HFFc6 (cell line): ENCODE measurements at regions not wholly inside any gene's neighbourhood (a gene's known extent, or its start where the extent isn't known, plus 50 kb on each side); places are given as distances from the start of the nearest gene placed in this dataset.

ENCODE experiments used
- DNase-seq: peaks from one replicate; pipeline ENCODE4 v3.0.0-alpha.2; 2018
- H3K27ac Mint-ChIP-seq: 2 replicates; pipeline ENCODE4 v1.8.0; 2020; ENCODE audit warnings: mild to moderate bottlenecking, mixed read lengths
- H3K27me3 Mint-ChIP-seq: 2 replicates; pipeline ENCODE4 v1.8.0; 2021; ENCODE audit warnings: mild to moderate bottlenecking, moderate library complexity, mixed read lengths; ENCODE audit not compliant: insufficient read depth
- H3K36me3 Mint-ChIP-seq: 2 replicates; pipeline ENCODE4 v1.8.0; 2021; ENCODE audit warnings: low read depth, mixed read lengths
- H3K4me1 Mint-ChIP-seq: 2 replicates; pipeline ENCODE4 v1.8.0; 2020; ENCODE audit warnings: low read depth, mixed read lengths
- H3K4me3 Mint-ChIP-seq: 2 replicates; pipeline ENCODE4 v1.8.0; 2020; ENCODE audit warnings: mild to moderate bottlenecking, moderate library complexity, mixed read lengths
- H3K9me3 Mint-ChIP-seq: 2 replicates; pipeline ENCODE4 v1.8.0; 2020; ENCODE audit warnings: mild to moderate bottlenecking, mixed read lengths
- TF ChIP-seq, protein P1 (sequence below): fragments of 200-600 bp; sonication (generic); IDR thresholded peaks from 2 replicates; pipeline ENCODE4 v1.5.0; 2021; ENCODE audit warnings: antibody characterized with exemption, mild to moderate bottlenecking

GRCh38 chr17:70307430-70308225 lies 138.3 kb downstream of the KCNJ2 start:
- no peaks in the 10 kb centered on the region; the same call in 1 of the 2 replicates for H3K27me3 Mint-ChIP-seq
- no peaks in the 10 kb centered on the region for H3K4me1 Mint-ChIP-seq
- H3K9me3 Mint-ChIP-seq = peaks cover 47% of the 10 kb centered on the region
- TF ChIP-seq, protein P1, sequence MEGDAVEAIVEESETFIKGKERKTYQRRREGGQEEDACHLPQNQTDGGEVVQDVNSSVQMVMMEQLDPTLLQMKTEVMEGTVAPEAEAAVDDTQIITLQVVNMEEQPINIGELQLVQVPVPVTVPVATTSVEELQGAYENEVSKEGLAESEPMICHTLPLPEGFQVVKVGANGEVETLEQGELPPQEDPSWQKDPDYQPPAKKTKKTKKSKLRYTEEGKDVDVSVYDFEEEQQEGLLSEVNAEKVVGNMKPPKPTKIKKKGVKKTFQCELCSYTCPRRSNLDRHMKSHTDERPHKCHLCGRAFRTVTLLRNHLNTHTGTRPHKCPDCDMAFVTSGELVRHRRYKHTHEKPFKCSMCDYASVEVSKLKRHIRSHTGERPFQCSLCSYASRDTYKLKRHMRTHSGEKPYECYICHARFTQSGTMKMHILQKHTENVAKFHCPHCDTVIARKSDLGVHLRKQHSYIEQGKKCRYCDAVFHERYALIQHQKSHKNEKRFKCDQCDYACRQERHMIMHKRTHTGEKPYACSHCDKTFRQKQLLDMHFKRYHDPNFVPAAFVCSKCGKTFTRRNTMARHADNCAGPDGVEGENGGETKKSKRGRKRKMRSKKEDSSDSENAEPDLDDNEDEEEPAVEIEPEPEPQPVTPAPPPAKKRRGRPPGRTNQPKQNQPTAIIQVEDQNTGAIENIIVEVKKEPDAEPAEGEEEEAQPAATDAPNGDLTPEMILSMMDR = no peak
- H3K27ac Mint-ChIP-seq = no peak overlapping the region
- no peak for DNase-seq
- H3K4me3 Mint-ChIP-seq = no peak overlapping the region
- no peaks in the 10 kb centered on the region; the same call in 1 of the 2 replicates for H3K36me3 Mint-ChIP-seq

DNA sequence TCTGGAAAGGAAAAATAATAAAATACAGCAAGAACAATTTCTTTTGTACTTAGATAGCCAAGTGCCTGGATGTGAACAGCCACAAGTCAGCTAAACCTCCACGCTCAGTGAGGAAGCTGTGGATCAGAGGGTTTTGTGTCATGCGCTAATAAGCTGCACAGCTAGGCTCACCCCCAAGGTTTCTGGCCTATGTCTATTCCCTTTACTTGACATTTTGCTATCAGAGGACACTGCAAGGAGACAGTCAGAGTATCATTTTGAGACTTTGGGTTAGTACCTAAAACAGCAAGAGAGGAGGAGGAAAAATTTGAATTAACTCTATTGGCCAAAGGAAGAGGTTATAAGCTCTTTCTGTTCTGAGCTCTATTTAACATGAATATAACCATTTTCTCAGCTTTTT lies 139.3 kb downstream of the KCNJ2 start:
- Mint-ChIP-seq H3K27ac (no peak overlapping the region), H3K36me3 (no peaks in the 10 kb centered on the region; the same call in 1 of the 2 replicates), H3K9me3 (peaks cover 43% of the 10 kb centered on the region), H3K27me3 (no peaks in the 10 kb centered on the region; the same call in 1 of the 2 replicates), H3K4me3 (no peak overlapping the region), H3K4me1 (no peaks in the 10 kb centered on the region)
- TF ChIP-seq, protein P1 = no peak
- DNase-seq = no peak

DNA sequence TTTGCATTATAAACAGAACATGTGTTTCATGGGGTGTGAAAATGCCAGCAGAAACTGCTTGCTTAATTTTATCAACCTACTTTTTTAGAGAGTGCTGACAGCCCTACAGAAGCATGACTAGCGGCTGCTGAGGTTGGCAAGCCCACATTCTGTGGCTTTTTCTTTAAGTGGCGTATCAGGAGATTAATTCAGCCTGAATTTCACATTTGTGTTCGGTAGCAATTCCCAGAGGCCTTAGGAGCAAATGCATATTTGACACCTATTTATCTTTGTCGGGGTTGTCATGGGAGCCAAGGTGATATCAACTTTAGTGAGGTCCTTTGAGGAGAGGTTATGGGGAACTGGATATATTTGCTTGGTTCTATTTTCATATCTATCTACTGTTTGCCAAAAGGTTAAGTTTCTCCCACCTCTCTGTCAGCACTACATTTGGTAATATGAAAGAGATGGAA lies 140.9 kb downstream of the KCNJ2 start:
- H3K9me3 Mint-ChIP-seq = peaks cover 28% of the 10 kb centered on the region
- TF ChIP-seq, protein P1 = no peak
- H3K4me1 Mint-ChIP-seq = no peaks in the 10 kb centered on the region
- no peak overlapping the region for H3K4me3 Mint-ChIP-seq
- H3K27me3 Mint-ChIP-seq = no peaks in the 10 kb centered on the region; the same call in 1 of the 2 replicates
- H3K27ac Mint-ChIP-seq = no peak overlapping the region
- H3K36me3 Mint-ChIP-seq = no peaks in the 10 kb centered on the region; the same call in 1 of the 2 replicates
- DNase-seq = no peak

- Mint-ChIP-seq H3K4me1 (no peaks in the 10 kb centered on the region), H3K36me3 (no peaks in the 10 kb centered on the region), H3K9me3 (peaks cover 29% of the 10 kb centered on the region), H3K4me3 (peak overlapping the region; percentile 3; the same call in 1 of the 2 replicates), H3K27ac (no peak overlapping the region), H3K27me3 (no peaks in the 10 kb centered on the region)
- TF ChIP-seq, protein P1 = no peak
- no peak for DNase-seq
These were observed 143.9 kb downstream of the KCNJ2 start for GRCh38 chr17:70313086-70313852.

DNA sequence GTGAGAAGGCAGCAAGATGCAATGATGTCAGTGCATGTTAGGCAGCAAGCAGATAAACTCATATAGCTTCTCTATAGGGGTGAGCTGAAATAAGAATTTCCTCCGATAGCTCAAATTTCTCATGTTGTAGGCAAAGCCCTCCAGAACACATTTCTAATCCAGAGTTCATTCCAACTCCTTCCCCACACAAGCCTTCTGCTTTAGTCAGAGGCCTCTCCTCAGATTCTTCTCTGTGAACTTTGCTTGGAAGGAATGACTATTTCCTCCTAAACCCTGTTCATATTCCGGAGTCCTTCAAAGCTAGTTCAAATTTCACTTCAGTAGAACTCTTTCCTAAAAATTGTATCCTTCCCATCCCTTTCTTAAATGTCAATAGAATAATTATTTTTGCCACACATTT lies 144.8 kb downstream of the KCNJ2 start:
- TF ChIP-seq, protein P1 = no peak
- Mint-ChIP-seq H3K9me3 (peaks cover 30% of the 10 kb centered on the region), H3K27me3 (no peaks in the 10 kb centered on the region), H3K4me1 (no peaks in the 10 kb centered on the region), H3K36me3 (peaks cover 4% of the 10 kb centered on the region; the same call in 1 of the 2 replicates), H3K4me3 (no peak overlapping the region; the same call in 1 of the 2 replicates), H3K27ac (no peak overlapping the region)
- DNase-seq = no peak
